ENCODE measurements at regions not wholly inside any gene's neighbourhood (a gene's known extent, or its start where the extent isn't known, plus 50 kb on each side); places are given as distances from the start of the nearest gene placed in this dataset.
A peak's percentile ranks its signal among the peaks of the same experiment; 100 is the strongest.

- DNase-seq: peak; percentile 22
Measured at GRCh38 chrX:30504309-30504708, 73.3 kb downstream of the TASL start.

- DNase-seq: no peak
Measured at GRCh38 chrX:30495468-30495867, 82.1 kb downstream of the TASL start.

GRCh38 chrX:30493348-30493747, 84.2 kb downstream of the TASL start:
- DNase-seq: no peak

GRCh38 chrX:30489323-30489722, 88.2 kb downstream of the TASL start:
- no peak for DNase-seq

GRCh38 chrX:30488092-30488491, 89.5 kb downstream of the TASL start:
- DNase-seq: no peak

- DNase-seq: no peak
Measured at GRCh38 chrX:30483996-30484395, 93.6 kb downstream of the TASL start.

GRCh38 chrX:30468471-30468870, 109.1 kb downstream of the TASL start:
- no peak for DNase-seq

Data from NCI-H2227 treated with DMSO at 0.1 percent for 48 hours (cell line).